ENCODE measurements at regions not wholly inside any gene's neighbourhood (a gene's known extent, or its start where the extent isn't known, plus 50 kb on each side); places are given as distances from the start of the nearest gene placed in this dataset.

- Histone ChIP-seq H4K20me1 (ENCODE audit: insufficient read depth, low read length) (no peaks in the 10 kb centered on the region), H3K36me3 (ENCODE audit: insufficient read depth, low read length) (no peaks in the 10 kb centered on the region), H3K79me2 (ENCODE audit: insufficient read depth, low read length) (no peaks in the 10 kb centered on the region), H3K27ac (ENCODE audit: low read depth, low read length) (no peak overlapping the region), H3K4me1 (ENCODE audit: insufficient read depth, low read length) (no peaks in the 10 kb centered on the region), H3K4me3 (ENCODE audit: insufficient read depth, low read length) (no peak overlapping the region), H2AFZ (ENCODE audit: low read length) (no peak overlapping the region), H3K27me3 (ENCODE audit: insufficient read depth, low read length) (no peaks in the 10 kb centered on the region), H3K4me2 (ENCODE audit: insufficient read depth, low read length) (no peak overlapping the region), H3K9me3 (ENCODE audit: low read depth, low read length) (no peaks in the 10 kb centered on the region)
- no peak for DNase-seq (ENCODE audit: insufficient read length, low spot score, missing footprints)
- TF ChIP-seq CTCF (IDR thresholded peaks at IDR 0.05; ENCODE audit: extremely low read depth, low read depth, low read length) = no peak
Measured at GRCh38 chr13:83204886-83205285, 677.4 kb downstream of the SLITRK1 start.

- Histone ChIP-seq H3K27ac (ENCODE audit: low read depth, low read length) (no peak overlapping the region), H3K27me3 (ENCODE audit: insufficient read depth, low read length) (no peaks in the 10 kb centered on the region), H3K4me1 (ENCODE audit: insufficient read depth, low read length) (no peaks in the 10 kb centered on the region), H4K20me1 (ENCODE audit: insufficient read depth, low read length) (no peaks in the 10 kb centered on the region), H3K4me2 (ENCODE audit: insufficient read depth, low read length) (no peak overlapping the region), H3K79me2 (ENCODE audit: insufficient read depth, low read length) (no peaks in the 10 kb centered on the region), H3K9me3 (ENCODE audit: low read depth, low read length) (no peaks in the 10 kb centered on the region), H3K36me3 (ENCODE audit: insufficient read depth, low read length) (no peaks in the 10 kb centered on the region), H2AFZ (ENCODE audit: low read length) (no peak overlapping the region), H3K4me3 (ENCODE audit: insufficient read depth, low read length) (no peak overlapping the region)
- no peak for TF ChIP-seq CTCF (IDR thresholded peaks at IDR 0.05; ENCODE audit: extremely low read depth, low read depth, low read length)
- no peak for DNase-seq (ENCODE audit: insufficient read length, low spot score, missing footprints)
Measured at GRCh38 chr13:83201506-83201905, 680.8 kb downstream of the SLITRK1 start.

DNA sequence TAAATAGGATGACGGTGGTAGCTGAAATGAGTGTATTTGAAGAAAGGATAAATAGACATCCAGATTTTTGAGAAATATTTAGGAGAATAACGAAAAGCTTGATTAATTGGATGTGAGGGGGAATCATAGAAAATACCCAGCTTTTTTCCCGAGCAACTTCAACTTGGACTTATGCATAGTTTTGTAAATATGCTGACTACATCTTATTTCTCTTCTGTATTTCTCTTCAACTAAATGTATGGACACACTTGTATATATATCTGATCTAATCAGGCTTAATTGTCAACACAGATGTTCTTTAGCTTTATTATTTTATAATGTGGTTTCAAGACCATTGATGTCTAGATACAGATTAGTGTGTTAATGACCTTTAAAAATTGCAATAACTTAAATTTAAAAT lies 685.0 kb downstream of the SLITRK1 start:
- no peaks in the 10 kb centered on the region for H3K4me1 ChIP-seq (ENCODE audit: insufficient read depth, low read length)
- no peaks in the 10 kb centered on the region for H3K9me3 ChIP-seq (ENCODE audit: low read depth, low read length)
- no peaks in the 10 kb centered on the region for H4K20me1 ChIP-seq (ENCODE audit: insufficient read depth, low read length)
- no peak overlapping the region for H3K4me2 ChIP-seq (ENCODE audit: insufficient read depth, low read length)
- no peak for DNase-seq (ENCODE audit: insufficient read length, low spot score, missing footprints)
- TF ChIP-seq CTCF (IDR thresholded peaks at IDR 0.05; ENCODE audit: extremely low read depth, low read depth, low read length) = no peak
- H3K4me3 ChIP-seq (ENCODE audit: insufficient read depth, low read length) = no peak overlapping the region
- no peaks in the 10 kb centered on the region for H3K36me3 ChIP-seq (ENCODE audit: insufficient read depth, low read length)
- H2AFZ ChIP-seq (ENCODE audit: low read length) = no peak overlapping the region
- H3K27me3 ChIP-seq (ENCODE audit: insufficient read depth, low read length) = no peaks in the 10 kb centered on the region
- H3K79me2 ChIP-seq (ENCODE audit: insufficient read depth, low read length) = no peaks in the 10 kb centered on the region
- H3K27ac ChIP-seq (ENCODE audit: low read depth, low read length) = no peak overlapping the region

GRCh38 chr13:83190020-83190419 lies 692.3 kb downstream of the SLITRK1 start:
- Histone ChIP-seq H3K79me2 (ENCODE audit: insufficient read depth, low read length) (no peaks in the 10 kb centered on the region), H3K4me2 (ENCODE audit: insufficient read depth, low read length) (no peak overlapping the region), H3K36me3 (ENCODE audit: insufficient read depth, low read length) (no peaks in the 10 kb centered on the region), H3K4me3 (ENCODE audit: insufficient read depth, low read length) (no peak overlapping the region), H3K27me3 (ENCODE audit: insufficient read depth, low read length) (no peaks in the 10 kb centered on the region), H3K4me1 (ENCODE audit: insufficient read depth, low read length) (no peaks in the 10 kb centered on the region), H3K27ac (ENCODE audit: low read depth, low read length) (no peak overlapping the region), H4K20me1 (ENCODE audit: insufficient read depth, low read length) (no peaks in the 10 kb centered on the region), H3K9me3 (ENCODE audit: low read depth, low read length) (no peaks in the 10 kb centered on the region), H2AFZ (ENCODE audit: low read length) (no peak overlapping the region)
- no peak for TF ChIP-seq CTCF (IDR thresholded peaks at IDR 0.05; ENCODE audit: extremely low read depth, low read depth, low read length)
- no peak for DNase-seq (ENCODE audit: insufficient read length, low spot score, missing footprints)

All from osteoblast (primary cell).